HG02884 (cell line): ENCODE measurements at regions not wholly inside any gene's neighbourhood (a gene's known extent, or its start where the extent isn't known, plus 50 kb on each side); places are given as distances from the start of the nearest gene placed in this dataset.

Experiments
- ATAC-seq: cut with Tn5 transposase; IDR thresholded peaks from one replicate; pipeline ENCODE4 v1.9.1; 2021; ENCODE audit warnings: mild to moderate bottlenecking, moderate library complexity; ENCODE audit not compliant: unreplicated experiment

GRCh38 chrX:30504309-30504708 lies 73.3 kb downstream of the TASL start:
- no peak for ATAC-seq

- no peak for ATAC-seq
These were observed 82.1 kb downstream of the TASL start for GRCh38 chrX:30495468-30495867.

GRCh38 chrX:30493348-30493747 lies 84.2 kb downstream of the TASL start:
- ATAC-seq: no peak

GRCh38 chrX:30489323-30489722 lies 88.2 kb downstream of the TASL start:
- ATAC-seq: no peak

GRCh38 chrX:30488092-30488491 lies 89.5 kb downstream of the TASL start:
- ATAC-seq: peak; percentile 59

GRCh38 chrX:30483996-30484395 lies 93.6 kb downstream of the TASL start:
- ATAC-seq: peak; percentile 86

GRCh38 chrX:30468471-30468870 lies 109.1 kb downstream of the TASL start:
- no peak for ATAC-seq
